ENCODE measurements at regions not wholly inside any gene's neighbourhood (a gene's known extent, or its start where the extent isn't known, plus 50 kb on each side); places are given as distances from the start of the nearest gene placed in this dataset.

GRCh38 chr1:63051886-63052285, 268.0 kb downstream of the ATG4C start:
- in situ Hi-C loops (cut with MboI), result no loop called here
- DNase-seq (ENCODE audit: extremely low read depth in 1 of 4, low spot score in 3 of 4), result no peak
- peaks cover 0 to 4% of the 10 kb centered on the region in 2 experiments; a peak in 2 of 5 replicates for H3K27me3 ChIP-seq (ENCODE audit: control insufficient read depth in 2 of 2, insufficient read depth in 2 of 2, low read length in 2 of 2)
- no peak overlapping the region for H3K4me3 ChIP-seq
- BruUV-seq (replicated peaks), result no TSS peak
- TF ChIP-seq PCBP2 (IDR thresholded peaks at IDR 0.05; ENCODE audit: low read depth, low read length, poor library complexity, severe bottlenecking) (no peak), SMAD1 (IDR thresholded peaks at IDR 0.05; ENCODE audit: low read depth, low read length, partially characterized antibody) (no peak), GATAD2A (IDR thresholded peaks at IDR 0.05) (no peak), ZNF445 (CRISPR knock-in tag; IDR thresholded peaks at IDR 0.05; ENCODE audit: low read depth) (no peak), SOX6 (IDR thresholded peaks at IDR 0.05) (no peak), MTA1 (IDR thresholded peaks at IDR 0.05; ENCODE audit: borderline replicate concordance) (no peak), ADNP (tag; IDR thresholded peaks at IDR 0.05) (no peak), ZNF395 (CRISPR knock-in tag; IDR thresholded peaks at IDR 0.05) (no peak), FOXM1 (IDR thresholded peaks at IDR 0.05; ENCODE audit: low read depth) (no peak), FOXM1 (CRISPR knock-in tag; IDR thresholded peaks at IDR 0.05; ENCODE audit: low read depth) (no peak), STAT5A (IDR thresholded peaks at IDR 0.05; ENCODE audit: borderline replicate concordance, low read length) (no peak), LEF1 (IDR thresholded peaks at IDR 0.05) (no peak), BDP1 (IDR thresholded peaks at IDR 0.05; ENCODE audit: insufficient read depth, insufficient read length) (no peak), PHF8 (IDR thresholded peaks at IDR 0.05; ENCODE audit: borderline replicate concordance, low read length) (no peak), MIER1 (IDR thresholded peaks at IDR 0.05; ENCODE audit: low read depth) (no peak), CHD1 (IDR thresholded peaks at IDR 0.05; ENCODE audit: low read length) (no peak), SIN3B (IDR thresholded peaks at IDR 0.05; ENCODE audit: low read depth) (no peak), ZNF551 (CRISPR knock-in tag; IDR thresholded peaks at IDR 0.05) (no peak), ZNF436 (CRISPR knock-in tag; IDR thresholded peaks at IDR 0.05) (no peak)
- TF ChIP-seq, protein P1, sequence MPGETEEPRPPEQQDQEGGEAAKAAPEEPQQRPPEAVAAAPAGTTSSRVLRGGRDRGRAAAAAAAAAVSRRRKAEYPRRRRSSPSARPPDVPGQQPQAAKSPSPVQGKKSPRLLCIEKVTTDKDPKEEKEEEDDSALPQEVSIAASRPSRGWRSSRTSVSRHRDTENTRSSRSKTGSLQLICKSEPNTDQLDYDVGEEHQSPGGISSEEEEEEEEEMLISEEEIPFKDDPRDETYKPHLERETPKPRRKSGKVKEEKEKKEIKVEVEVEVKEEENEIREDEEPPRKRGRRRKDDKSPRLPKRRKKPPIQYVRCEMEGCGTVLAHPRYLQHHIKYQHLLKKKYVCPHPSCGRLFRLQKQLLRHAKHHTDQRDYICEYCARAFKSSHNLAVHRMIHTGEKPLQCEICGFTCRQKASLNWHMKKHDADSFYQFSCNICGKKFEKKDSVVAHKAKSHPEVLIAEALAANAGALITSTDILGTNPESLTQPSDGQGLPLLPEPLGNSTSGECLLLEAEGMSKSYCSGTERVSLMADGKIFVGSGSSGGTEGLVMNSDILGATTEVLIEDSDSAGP (CRISPR knock-in tag; IDR thresholded peaks at IDR 0.05), result no peak
- TF ChIP-seq, protein P2, sequence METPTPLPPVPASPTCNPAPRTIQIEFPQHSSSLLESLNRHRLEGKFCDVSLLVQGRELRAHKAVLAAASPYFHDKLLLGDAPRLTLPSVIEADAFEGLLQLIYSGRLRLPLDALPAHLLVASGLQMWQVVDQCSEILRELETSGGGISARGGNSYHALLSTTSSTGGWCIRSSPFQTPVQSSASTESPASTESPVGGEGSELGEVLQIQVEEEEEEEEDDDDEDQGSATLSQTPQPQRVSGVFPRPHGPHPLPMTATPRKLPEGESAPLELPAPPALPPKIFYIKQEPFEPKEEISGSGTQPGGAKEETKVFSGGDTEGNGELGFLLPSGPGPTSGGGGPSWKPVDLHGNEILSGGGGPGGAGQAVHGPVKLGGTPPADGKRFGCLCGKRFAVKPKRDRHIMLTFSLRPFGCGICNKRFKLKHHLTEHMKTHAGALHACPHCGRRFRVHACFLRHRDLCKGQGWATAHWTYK (CRISPR knock-in tag; IDR thresholded peaks at IDR 0.05), result no peak
- H4K20me1 ChIP-seq (replicated peaks; ENCODE audit: control insufficient read depth, insufficient read depth, low read length), result no peaks in the 10 kb centered on the region
- ChIA-PET CTCF (ENCODE audit: low intra/inter-chr PET ratio) (no interaction called here), POLR2A (no interaction called here)
- ATAC-seq, result no peak
- no peaks in the 10 kb centered on the region for H3K79me2 ChIP-seq (ENCODE audit: control insufficient read depth, insufficient read depth, low read length)
- intact Hi-C loops (cut with micrococcal nuclease), result no loop called here
- no peak overlapping the region for H3K9ac ChIP-seq (ENCODE audit: insufficient read depth in 1 of 2, low read depth in 2 of 2, low read length in 2 of 2)
- no peak for FAIRE-seq
- H3K9me1 ChIP-seq (ENCODE audit: control insufficient read depth, insufficient read depth, low read length), result no peaks in the 10 kb centered on the region
- no peak overlapping the region for H3K4me2 ChIP-seq (ENCODE audit: insufficient read depth, low read length)
- H3K4me1 ChIP-seq (replicated peaks in 1 of 2; ENCODE audit: control insufficient read depth in 2 of 2, insufficient read depth in 2 of 2, low read length in 2 of 2), result no peaks in the 10 kb centered on the region
- no peaks in the 10 kb centered on the region for H3K9me3 ChIP-seq (replicated peaks; ENCODE audit: control insufficient read depth, insufficient read depth, low read depth, low read length)
- no peak overlapping the region for H3K27ac ChIP-seq (ENCODE audit: extremely low read depth, low read depth, low read length)
- 2% methylated on average over 6 of the region's 6 CpGs for WGBS (ENCODE audit: insufficient coverage, low coverage, missing lambda C conversion rate)
- H3K36me3 ChIP-seq (ENCODE audit: control insufficient read depth, insufficient read depth, low read length), result no peaks in the 10 kb centered on the region
- H2AFZ ChIP-seq (ENCODE audit: low read depth, low read length), result no peak overlapping the region

Data from K562 (cell line).